GM23338 (cell line): ENCODE measurements at regions not wholly inside any gene's neighbourhood (a gene's known extent, or its start where the extent isn't known, plus 50 kb on each side); places are given as distances from the start of the nearest gene placed in this dataset.

Source experiments
- CREB1 ChIP-seq: fragments of 250-450 bp; sonication (Bioruptor Pico); IDR thresholded peaks from 2 replicates; pipeline ENCODE4 v1.5.0; 2020; ENCODE audit warnings: low read depth, mild to moderate bottlenecking, moderate library complexity
- EZH2 ChIP-seq: fragments of 200-600 bp; sonication (generic); IDR thresholded peaks from one replicate; pipeline ENCODE4 v1.8.0; 2017; ENCODE audit warnings: antibody characterized with exemption, mild to moderate bottlenecking, low read depth; ENCODE audit not compliant: unreplicated experiment
- EZH2phosphoT487 ChIP-seq: fragments of 200-600 bp; sonication (generic); IDR thresholded peaks from one replicate; pipeline ENCODE4 v1.8.1; 2018; ENCODE audit warnings: antibody characterized with exemption; ENCODE audit not compliant: unreplicated experiment
- JUNB ChIP-seq: IDR thresholded peaks from one replicate; pipeline ENCODE4 v1.6.1; 2016; ENCODE audit warnings: antibody characterized with exemption; ENCODE audit not compliant: unreplicated experiment
- NANOG ChIP-seq: IDR thresholded peaks from 2 replicates; pipeline ENCODE4 v1.6.1; 2016; ENCODE audit warnings: antibody characterized with exemption, borderline replicate concordance
- POLR2AphosphoS5 ChIP-seq: IDR thresholded peaks from 2 replicates; pipeline ENCODE4 v1.6.1; 2016; ENCODE audit warnings: antibody characterized with exemption, low read depth
- ZNF114 ChIP-seq: fragments of 250-450 bp; sonication (Bioruptor Pico); IDR thresholded peaks from 2 replicates; pipeline ENCODE4 v1.5.0; 2020; ENCODE audit warnings: mild to moderate bottlenecking, moderate library complexity
- ZNF331 ChIP-seq: fragments of 250-450 bp; sonication (Bioruptor Pico); IDR thresholded peaks from 2 replicates; pipeline ENCODE4 v1.5.0; 2020; ENCODE audit warnings: low read depth, mild to moderate bottlenecking, moderate library complexity
- TF ChIP-seq, protein P1 (sequence below), 2 experiments: fragments of 200-600 bp in 1 of 2; sonication (generic) in 1 of 2; conservative IDR thresholded peaks; 2 replicates each; pipeline versions ENCODE4 v1.5.1 to v1.6.1; 2016 to 2017; ENCODE audit warnings: antibody characterized with exemption in 2 of 2, low read depth in 2 of 2, mild to moderate bottlenecking in 2 of 2, moderate library complexity in 1 of 2
- TF ChIP-seq, protein P2 (sequence below): IDR thresholded peaks from 2 replicates; pipeline ENCODE4 v1.6.1; 2016; ENCODE audit warnings: antibody characterized with exemption
- TF ChIP-seq, protein P3 (sequence below): IDR thresholded peaks from one replicate; pipeline ENCODE4 v1.6.1; 2018; ENCODE audit warnings: antibody characterized with exemption; ENCODE audit not compliant: unreplicated experiment

DNA sequence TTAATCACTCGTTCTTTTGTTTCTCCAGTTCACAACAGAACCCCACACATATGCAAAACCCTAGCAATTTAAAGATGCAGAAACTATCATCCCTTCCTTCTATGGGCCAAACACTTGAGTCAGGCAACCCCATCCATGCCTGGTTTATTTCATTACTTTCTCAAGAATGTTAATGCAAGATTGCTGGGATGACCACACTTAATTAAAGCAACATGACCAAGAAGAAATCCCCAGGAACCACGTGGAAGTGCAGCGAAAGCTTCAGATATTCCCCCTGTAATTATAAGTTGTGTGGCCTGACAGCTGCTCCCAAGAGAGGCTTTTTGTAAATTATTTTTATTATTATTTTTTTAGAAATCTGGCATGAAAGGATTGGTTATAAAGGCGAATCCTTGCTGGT lies 246.2 kb upstream of the ID2 start:
- TF ChIP-seq, protein P1, sequence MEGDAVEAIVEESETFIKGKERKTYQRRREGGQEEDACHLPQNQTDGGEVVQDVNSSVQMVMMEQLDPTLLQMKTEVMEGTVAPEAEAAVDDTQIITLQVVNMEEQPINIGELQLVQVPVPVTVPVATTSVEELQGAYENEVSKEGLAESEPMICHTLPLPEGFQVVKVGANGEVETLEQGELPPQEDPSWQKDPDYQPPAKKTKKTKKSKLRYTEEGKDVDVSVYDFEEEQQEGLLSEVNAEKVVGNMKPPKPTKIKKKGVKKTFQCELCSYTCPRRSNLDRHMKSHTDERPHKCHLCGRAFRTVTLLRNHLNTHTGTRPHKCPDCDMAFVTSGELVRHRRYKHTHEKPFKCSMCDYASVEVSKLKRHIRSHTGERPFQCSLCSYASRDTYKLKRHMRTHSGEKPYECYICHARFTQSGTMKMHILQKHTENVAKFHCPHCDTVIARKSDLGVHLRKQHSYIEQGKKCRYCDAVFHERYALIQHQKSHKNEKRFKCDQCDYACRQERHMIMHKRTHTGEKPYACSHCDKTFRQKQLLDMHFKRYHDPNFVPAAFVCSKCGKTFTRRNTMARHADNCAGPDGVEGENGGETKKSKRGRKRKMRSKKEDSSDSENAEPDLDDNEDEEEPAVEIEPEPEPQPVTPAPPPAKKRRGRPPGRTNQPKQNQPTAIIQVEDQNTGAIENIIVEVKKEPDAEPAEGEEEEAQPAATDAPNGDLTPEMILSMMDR (conservative IDR thresholded peaks at IDR 0.05; ENCODE audit: low read depth in 2 of 2) = no peak
- TF ChIP-seq EZH2 (no peak), JUNB (no peak), POLR2AphosphoS5 (no peak), EZH2phosphoT487 (no peak), CREB1 (CRISPR knock-in tag) (no peak), ZNF331 (CRISPR knock-in tag) (no peak), ZNF114 (CRISPR knock-in tag) (no peak), NANOG (no peak)
- TF ChIP-seq, protein P2, sequence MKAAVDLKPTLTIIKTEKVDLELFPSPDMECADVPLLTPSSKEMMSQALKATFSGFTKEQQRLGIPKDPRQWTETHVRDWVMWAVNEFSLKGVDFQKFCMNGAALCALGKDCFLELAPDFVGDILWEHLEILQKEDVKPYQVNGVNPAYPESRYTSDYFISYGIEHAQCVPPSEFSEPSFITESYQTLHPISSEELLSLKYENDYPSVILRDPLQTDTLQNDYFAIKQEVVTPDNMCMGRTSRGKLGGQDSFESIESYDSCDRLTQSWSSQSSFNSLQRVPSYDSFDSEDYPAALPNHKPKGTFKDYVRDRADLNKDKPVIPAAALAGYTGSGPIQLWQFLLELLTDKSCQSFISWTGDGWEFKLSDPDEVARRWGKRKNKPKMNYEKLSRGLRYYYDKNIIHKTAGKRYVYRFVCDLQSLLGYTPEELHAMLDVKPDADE = no peak
- TF ChIP-seq, protein P3, sequence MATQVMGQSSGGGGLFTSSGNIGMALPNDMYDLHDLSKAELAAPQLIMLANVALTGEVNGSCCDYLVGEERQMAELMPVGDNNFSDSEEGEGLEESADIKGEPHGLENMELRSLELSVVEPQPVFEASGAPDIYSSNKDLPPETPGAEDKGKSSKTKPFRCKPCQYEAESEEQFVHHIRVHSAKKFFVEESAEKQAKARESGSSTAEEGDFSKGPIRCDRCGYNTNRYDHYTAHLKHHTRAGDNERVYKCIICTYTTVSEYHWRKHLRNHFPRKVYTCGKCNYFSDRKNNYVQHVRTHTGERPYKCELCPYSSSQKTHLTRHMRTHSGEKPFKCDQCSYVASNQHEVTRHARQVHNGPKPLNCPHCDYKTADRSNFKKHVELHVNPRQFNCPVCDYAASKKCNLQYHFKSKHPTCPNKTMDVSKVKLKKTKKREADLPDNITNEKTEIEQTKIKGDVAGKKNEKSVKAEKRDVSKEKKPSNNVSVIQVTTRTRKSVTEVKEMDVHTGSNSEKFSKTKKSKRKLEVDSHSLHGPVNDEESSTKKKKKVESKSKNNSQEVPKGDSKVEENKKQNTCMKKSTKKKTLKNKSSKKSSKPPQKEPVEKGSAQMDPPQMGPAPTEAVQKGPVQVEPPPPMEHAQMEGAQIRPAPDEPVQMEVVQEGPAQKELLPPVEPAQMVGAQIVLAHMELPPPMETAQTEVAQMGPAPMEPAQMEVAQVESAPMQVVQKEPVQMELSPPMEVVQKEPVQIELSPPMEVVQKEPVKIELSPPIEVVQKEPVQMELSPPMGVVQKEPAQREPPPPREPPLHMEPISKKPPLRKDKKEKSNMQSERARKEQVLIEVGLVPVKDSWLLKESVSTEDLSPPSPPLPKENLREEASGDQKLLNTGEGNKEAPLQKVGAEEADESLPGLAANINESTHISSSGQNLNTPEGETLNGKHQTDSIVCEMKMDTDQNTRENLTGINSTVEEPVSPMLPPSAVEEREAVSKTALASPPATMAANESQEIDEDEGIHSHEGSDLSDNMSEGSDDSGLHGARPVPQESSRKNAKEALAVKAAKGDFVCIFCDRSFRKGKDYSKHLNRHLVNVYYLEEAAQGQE = no peak
